HuH-7 (cell line): ENCODE measurements at regions not wholly inside any gene's neighbourhood (a gene's known extent, or its start where the extent isn't known, plus 50 kb on each side); places are given as distances from the start of the nearest gene placed in this dataset.

Source experiments
- DNase-seq: peaks from one replicate; pipeline ENCODE4 v3.0.0; 2011; ENCODE audit warnings: low spot score

GRCh38 chr19:28977826-28978225 is 235.1 kb downstream of the UQCRFS1 start:
- DNase-seq: no peak

DNA sequence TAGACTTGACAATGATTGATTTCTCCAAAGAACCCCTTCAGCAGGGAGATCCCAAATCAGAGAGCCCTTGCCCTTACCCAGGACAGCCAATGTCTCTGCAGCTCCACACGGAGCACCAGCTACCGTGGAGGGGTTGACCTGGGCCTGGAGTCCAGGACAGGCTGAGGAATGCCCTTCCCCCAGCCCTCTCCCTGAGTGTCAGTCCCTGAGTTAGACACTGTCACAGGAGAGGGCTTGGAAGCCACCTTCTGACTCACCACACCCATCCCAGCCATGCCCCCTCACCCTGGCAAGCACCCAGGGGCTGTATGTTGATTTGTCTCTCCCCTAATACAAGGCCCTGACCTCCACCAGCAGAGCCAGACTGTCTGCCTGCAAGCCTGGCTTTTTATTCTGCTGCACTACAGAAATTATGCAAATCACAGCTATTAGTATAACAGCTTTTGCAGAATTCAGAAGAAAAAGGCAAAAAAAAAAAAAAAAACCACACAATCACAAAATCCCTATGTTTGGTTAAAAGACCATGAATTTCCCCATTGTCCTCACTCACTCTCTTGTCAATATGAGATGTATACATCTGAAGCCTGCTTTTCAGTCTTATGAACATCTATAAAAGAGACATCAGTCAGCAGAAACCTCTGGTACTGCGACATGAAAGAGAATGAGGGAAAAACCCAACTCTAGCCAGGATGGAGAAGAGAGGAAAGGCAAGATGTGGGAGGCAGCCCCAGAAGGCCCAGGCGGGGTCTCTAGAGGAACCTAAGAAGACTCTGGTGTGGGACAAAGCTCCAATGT is 240.7 kb downstream of the UQCRFS1 start:
- no peak for DNase-seq

DNA sequence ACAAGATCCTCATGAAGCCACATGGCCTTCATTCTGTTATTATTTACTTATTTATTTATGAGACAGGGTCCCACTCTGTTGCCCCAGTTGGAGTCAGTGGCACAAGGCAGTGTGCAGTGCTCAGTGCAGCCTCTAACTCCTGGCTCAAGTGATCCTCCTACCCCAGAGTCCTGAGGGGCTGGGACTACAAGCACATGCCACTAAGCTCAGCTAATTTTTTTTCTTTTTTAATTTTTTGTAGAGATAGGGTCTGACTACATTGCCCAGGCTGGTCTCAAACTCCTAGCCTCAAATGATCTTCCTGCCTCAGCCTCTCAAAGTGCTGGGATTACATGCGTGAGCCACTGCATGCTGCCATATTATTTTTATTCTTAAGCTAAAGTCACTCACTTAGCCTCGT is 241.4 kb downstream of the UQCRFS1 start:
- no peak for DNase-seq

DNA sequence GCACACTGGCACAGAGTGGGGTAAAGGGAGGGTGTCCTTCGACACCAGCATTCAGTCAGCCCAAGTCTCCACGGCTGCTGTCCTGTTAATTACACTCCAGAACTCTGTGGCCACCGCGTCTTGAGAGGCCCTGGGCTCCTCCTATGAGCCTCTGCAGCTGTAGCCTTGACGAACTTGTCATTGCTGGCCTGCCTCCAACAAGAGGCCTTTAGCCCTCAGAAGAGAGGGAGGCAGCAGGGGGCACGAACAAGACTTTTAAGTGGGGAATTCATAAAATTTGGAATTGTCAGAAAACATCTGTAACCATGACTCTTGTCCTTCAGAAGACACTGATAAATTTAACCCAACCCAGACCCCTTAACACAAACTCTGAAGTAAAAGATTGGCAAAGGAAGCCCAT is 241.9 kb downstream of the UQCRFS1 start:
- DNase-seq: no peak

- no peak for DNase-seq
These were observed 244.2 kb downstream of the UQCRFS1 start for GRCh38 chr19:28968721-28969120.

DNA sequence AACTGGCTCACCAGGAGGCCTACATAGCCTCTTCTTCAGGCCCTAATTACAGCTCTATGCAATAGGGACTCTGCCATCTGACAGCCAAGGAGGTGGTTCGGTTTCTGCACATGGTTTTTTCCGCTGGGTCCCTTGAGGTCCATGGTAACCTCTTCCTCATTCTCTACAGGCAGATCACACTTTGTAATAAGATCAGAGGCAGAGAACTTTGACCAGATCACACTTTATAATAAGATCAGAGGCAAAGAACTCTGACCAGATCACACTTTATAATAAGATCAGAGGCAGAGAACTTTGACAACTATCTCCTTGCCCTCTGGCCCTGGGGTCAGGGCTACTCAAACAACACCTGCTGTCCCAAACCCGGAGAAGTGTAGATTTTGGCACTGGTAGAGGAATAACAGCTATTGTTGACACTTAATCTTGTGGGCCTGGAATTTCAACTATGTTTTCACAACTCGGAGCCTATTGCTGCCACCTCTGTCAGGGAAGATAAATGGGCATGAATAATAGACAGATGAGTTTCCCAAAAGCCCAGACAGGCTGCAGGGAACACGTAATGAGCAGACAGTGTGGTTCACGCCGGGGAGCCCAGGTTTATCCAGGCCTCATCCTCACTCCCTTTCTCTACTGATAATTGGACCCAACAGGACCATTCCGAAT is 246.1 kb downstream of the UQCRFS1 start:
- no peak for DNase-seq

GRCh38 chr19:28964500-28964899 is 248.5 kb downstream of the UQCRFS1 start:
- no peak for DNase-seq

DNA sequence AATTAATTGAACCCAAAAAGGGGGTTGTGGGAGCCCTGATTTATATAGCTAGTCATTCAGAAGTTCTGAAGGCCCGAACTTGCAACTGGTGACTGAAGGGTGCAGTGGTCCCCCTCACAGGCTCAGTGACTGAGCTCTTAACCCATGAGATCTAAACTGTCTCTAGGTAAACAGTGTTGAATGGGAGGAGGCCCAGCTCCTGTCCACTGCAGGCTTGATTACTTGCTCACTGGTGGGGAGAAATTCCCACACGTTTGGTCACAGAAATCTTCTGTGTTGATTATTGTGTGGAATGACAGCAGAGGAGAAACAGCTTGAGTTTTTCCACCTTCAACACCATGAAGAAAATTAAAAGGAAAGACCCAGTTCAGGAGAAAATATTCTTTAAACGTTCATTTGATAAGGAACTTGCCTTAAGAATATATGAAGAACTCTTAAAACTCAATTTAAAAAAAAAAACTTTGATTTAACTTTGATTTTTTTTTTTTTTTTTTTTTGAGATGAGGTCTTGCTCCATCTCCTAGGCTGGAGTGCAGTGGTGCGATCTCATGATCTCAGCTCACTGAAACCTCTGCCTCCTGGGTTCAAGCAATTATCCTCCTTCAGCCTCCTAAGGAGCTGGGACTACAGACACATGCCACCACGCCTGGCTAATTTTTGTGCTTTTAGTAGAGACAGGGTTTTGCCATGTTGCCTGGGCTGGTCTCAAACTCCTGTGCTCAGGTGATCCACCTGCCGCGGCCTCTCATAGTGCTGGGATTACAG is 249.3 kb downstream of the UQCRFS1 start:
- no peak for DNase-seq

DNA sequence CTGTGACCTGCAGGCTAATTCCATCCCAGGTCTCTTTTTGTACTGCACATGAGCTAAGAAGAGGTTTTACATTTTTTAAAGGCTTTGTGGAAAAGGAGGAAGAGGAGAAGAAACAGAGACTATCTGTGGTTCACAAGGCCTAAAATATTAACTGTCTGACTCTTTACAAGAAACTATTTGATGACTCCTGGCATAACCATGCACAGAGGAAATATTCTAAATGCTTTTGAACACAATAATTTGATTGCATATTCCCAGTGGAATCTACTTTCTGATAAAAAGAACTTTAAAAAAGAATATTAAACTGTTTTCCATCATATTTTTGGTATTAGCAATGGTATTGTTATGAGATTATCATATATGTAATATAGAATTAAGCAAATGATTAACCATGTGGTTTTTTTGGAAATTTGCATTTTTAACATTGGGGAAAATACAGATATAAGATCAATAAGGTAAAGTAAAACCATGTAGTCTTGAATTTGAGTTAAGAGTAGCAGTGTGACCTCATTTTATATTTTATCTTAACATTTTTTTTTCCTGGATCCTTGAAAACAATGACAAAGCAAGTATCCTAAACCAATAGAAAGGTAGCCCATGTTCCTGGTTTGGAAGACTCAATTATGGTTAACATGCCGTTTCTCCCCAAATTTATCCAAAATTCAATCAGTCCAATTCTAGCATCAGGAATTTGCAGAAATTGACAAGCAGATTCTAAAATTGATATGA is 251.0 kb downstream of the UQCRFS1 start:
- DNase-seq: no peak

- no peak for DNase-seq
These were observed 251.8 kb downstream of the UQCRFS1 start for GRCh38 chr19:28960986-28961705.

DNA sequence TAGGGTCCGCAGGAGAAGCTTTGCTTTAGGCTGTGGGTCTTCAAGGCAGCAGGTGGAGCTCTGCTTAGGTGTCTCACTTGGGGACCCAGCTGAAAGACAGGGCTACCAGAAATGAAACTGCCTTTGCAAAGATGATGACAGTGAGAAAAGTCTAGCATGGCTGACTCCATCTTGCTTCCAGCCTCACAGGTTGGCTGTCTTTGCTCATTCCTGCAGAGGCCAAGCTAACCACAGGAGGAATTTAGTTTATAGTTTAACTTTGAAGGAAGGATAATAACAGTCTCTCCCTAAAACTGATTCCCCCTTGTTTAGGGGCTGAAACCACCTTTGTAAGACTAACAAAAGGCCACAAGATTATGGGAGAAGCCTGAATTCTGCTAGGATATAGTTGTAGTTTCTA is 252.4 kb downstream of the UQCRFS1 start:
- DNase-seq: no peak

- no peak for DNase-seq
These were observed 256.0 kb downstream of the UQCRFS1 start for GRCh38 chr19:28956961-28957360.

GRCh38 chr19:28956421-28956820 is 256.5 kb downstream of the UQCRFS1 start:
- DNase-seq: no peak

DNA sequence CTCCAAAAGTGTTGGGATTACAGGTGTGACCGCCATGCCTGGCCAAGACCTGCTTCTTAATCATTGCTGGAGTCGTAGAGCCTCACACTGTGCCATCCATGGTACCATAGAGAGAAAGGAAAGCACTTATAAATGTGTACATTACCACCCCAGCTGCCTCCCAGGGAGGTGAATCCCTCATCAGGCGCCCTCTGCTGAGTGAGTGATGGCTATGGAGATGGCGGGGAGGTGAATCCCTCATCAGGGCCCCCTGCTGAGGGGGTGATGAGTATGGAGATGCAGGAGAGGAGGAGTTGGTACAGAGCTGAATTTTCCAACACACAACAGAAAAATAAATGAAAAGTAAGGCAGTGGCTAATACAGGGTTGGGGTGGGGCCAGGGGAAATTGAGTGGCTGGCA is 263.4 kb downstream of the UQCRFS1 start:
- DNase-seq: no peak

GRCh38 chr19:28949027-28949426 is 263.9 kb downstream of the UQCRFS1 start:
- no peak for DNase-seq

DNA sequence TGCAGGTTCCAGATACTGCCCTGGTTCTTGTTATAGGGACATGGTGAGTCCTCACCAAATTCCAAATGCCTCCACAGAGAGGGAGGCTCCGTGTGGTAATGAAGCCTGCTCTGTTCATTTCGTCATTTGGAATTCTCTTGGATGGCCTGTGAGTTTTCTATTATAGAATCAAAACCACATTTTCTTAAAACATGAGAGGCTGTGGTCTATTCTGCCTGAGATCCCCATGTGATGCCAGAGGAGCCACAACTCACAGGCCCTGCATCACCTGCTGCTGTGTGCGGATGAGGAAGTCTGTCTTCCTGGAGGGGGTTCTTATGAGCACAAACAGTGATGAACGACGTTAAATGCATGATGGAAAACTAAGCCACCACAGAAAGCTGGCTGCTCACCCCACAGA is 264.4 kb downstream of the UQCRFS1 start:
- DNase-seq: no peak

- no peak for DNase-seq
These were observed 264.9 kb downstream of the UQCRFS1 start for GRCh38 chr19:28948026-28948425.

- peak; percentile 20 for DNase-seq
These were observed 269.3 kb downstream of the UQCRFS1 start for GRCh38 chr19:28943651-28944050.

- no peak for DNase-seq
These were observed 271.1 kb downstream of the UQCRFS1 start for GRCh38 chr19:28941833-28942232.

GRCh38 chr19:28940751-28941500 is 272.0 kb downstream of the UQCRFS1 start:
- no peak for DNase-seq

- no peak for DNase-seq
These were observed 273.7 kb downstream of the UQCRFS1 start for GRCh38 chr19:28939236-28939635.
